HUES64 (cell line): ENCODE measurements at regions not wholly inside any gene's neighbourhood (a gene's known extent, or its start where the extent isn't known, plus 50 kb on each side); places are given as distances from the start of the nearest gene placed in this dataset.
"Not testable (repeated sequence)": the region's sequence is repeated elsewhere in the genome, so short reads cannot be mapped to it uniquely, and the experiment has no call there.

ENCODE experiments used
- H3K27ac ChIP-seq: 2 replicates; pipeline ENCODE4 v1.7.0; 2013; ENCODE audit warnings: low read depth, low read length, inconsistent platforms
- H3K27me3 ChIP-seq: 2 replicates; pipeline ENCODE4 v1.6.1; 2013; ENCODE audit warnings: mild to moderate bottlenecking, low read length; ENCODE audit not compliant: insufficient read depth
- H3K36me3 ChIP-seq: 2 replicates; pipeline ENCODE4 v1.6.1; 2013; ENCODE audit warnings: mild to moderate bottlenecking, low read length; ENCODE audit not compliant: insufficient read depth
- H3K4me1 ChIP-seq: 2 replicates; pipeline ENCODE4 v1.6.1; 2013; ENCODE audit warnings: mild to moderate bottlenecking, low read length, moderate library complexity; ENCODE audit not compliant: insufficient read depth
- H3K4me3 ChIP-seq: 2 replicates; pipeline ENCODE4 v1.5.1; 2013; ENCODE audit warnings: mild to moderate bottlenecking, low read length, moderate library complexity
- H3K9ac ChIP-seq: 2 replicates; pipeline ENCODE4 v1.6.1; 2013; ENCODE audit warnings: mild to moderate bottlenecking, low read depth, low read length
- H3K9me3 ChIP-seq: 2 replicates; pipeline ENCODE4 v1.6.1; 2013; ENCODE audit warnings: low read depth, low read length; ENCODE audit not compliant: insufficient read depth
- WGBS: fragments of 150-250, 120-280 bp; methylation state at CpG from one replicate; pipeline ENCODE4 v1.1.7; 2013; ENCODE audit warnings: missing lambda C conversion rate; 5-methylcytosine and 5-hydroxymethylcytosine counted together

DNA sequence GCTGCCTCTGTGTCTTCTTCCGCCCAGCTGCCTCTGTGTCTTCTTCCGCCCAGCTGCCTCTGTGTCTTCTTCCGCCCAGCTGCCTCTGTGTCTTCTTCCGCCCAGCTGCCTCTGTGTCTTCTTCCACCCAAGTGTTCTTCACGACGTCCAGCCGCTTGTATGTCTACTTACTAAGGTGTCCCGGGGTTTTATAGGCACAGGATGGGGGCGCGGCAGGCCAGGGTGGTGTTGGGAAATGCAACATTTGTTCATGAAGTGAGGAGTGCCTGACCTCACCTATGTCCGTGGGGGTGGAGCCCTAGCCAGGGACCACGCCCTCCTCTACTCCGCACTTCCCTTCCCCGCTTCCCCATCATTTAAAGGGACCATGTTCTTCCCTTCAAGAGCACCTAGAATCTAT, 364.5 kb upstream of the KLF6 start:
- H3K36me3 ChIP-seq, H3K9me3 ChIP-seq: not testable (repeated sequence)
- WGBS, result 99% methylated on average over 12 of the region's 14 CpGs

GRCh38 chr10:4147245-4147644, 362.2 kb upstream of the KLF6 start:
- no peaks in the 10 kb centered on the region for H3K27me3 ChIP-seq
- H3K9me3 ChIP-seq, result no peaks in the 10 kb centered on the region
- H3K9ac ChIP-seq, result no peak overlapping the region
- H3K4me1 ChIP-seq, result no peaks in the 10 kb centered on the region; the same call in 1 of the 2 replicates
- H3K4me3 ChIP-seq, result no peak overlapping the region
- H3K27ac ChIP-seq, result no peak overlapping the region
- H3K36me3 ChIP-seq, result no peaks in the 10 kb centered on the region

More for the DNA sequence above, 364.5 kb upstream of the KLF6 start:
- H3K4me3 ChIP-seq, H3K27me3 ChIP-seq, H3K27ac ChIP-seq, H3K9ac ChIP-seq, H3K4me1 ChIP-seq: not testable (repeated sequence)

GRCh38 chr10:4144817-4145216, 359.8 kb upstream of the KLF6 start:
- WGBS, result 86% methylated on average over 5 of the region's 6 CpGs
- Histone ChIP-seq H3K9me3 (peaks cover 16% of the 10 kb centered on the region), H3K36me3 (no peaks in the 10 kb centered on the region), H3K4me1 (no peaks in the 10 kb centered on the region), H3K9ac (no peak overlapping the region), H3K27ac (no peak overlapping the region), H3K4me3 (no peak overlapping the region), H3K27me3 (no peaks in the 10 kb centered on the region)

GRCh38 chr10:4141471-4141870, 356.5 kb upstream of the KLF6 start:
- Histone ChIP-seq H3K4me1 (no peaks in the 10 kb centered on the region), H3K4me3 (no peak overlapping the region), H3K27ac (no peak overlapping the region), H3K9ac (no peak overlapping the region), H3K27me3 (no peaks in the 10 kb centered on the region), H3K9me3 (peaks cover 16% of the 10 kb centered on the region), H3K36me3 (no peaks in the 10 kb centered on the region)
- 92% methylated on average over 4 of the region's 4 CpGs for WGBS

DNA sequence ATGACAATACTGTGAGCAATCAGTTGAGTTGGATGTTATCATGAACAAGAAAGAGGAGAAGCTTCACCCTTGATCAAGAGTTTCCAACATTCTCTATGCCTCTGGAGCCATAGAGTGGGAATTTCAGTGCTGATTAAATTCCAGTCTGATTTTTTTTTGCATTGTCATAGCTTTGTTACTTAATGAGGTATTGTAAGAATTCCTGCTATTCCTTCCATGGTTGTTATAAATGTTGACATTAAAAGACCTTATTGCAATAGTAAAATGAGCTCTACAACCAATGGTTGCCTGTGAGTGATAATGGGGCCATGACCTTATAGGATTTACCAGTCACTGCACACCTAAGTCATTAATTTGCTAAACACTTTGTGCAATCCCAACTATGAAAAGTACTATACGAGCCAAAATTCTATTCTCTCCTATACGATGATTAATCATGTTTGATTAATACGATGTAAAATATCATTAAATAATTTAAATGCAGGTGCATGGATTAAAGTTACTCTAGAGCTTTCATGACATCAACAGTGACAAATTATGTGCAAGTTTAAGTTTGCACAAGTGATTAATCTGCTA, 353.2 kb upstream of the KLF6 start:
- Histone ChIP-seq H3K27ac (no peak overlapping the region), H3K4me1 (no peaks in the 10 kb centered on the region), H3K4me3 (no peak overlapping the region), H3K36me3 (no peaks in the 10 kb centered on the region), H3K9me3 (peaks cover 16% of the 10 kb centered on the region), H3K27me3 (no peaks in the 10 kb centered on the region), H3K9ac (no peak overlapping the region)
- WGBS, result 92% methylated on average over 3 of the region's 3 CpGs

DNA sequence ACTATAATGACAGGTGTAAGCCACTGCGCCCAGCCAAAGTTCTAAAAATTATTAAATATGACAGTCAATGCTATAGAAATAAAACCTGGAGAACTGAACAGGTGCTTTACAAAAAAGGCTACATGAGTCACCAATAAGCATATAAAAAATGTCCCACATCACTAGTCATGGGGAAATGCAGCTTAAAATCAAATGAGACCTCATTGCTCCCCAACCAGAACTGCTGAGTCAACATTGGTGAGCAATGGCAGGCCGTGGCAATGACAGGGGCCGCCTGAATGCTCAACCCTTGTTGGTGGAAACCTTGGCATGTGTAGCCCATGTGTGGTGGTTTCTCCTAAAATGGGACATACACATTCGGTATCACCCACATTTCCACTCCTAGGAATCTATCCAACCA, 352.3 kb upstream of the KLF6 start:
- no peaks in the 10 kb centered on the region for H3K27me3 ChIP-seq
- H3K4me1 ChIP-seq, result no peaks in the 10 kb centered on the region
- no peak overlapping the region for H3K27ac ChIP-seq
- WGBS, result 93% methylated on average over 3 of the region's 4 CpGs
- H3K36me3 ChIP-seq, result no peaks in the 10 kb centered on the region
- H3K9ac ChIP-seq, result no peak overlapping the region
- peaks cover 16% of the 10 kb centered on the region for H3K9me3 ChIP-seq
- no peak overlapping the region for H3K4me3 ChIP-seq

- Histone ChIP-seq H3K4me1 (peaks cover 2% of the 10 kb centered on the region; the same call in 1 of the 2 replicates), H3K4me3 (no peak overlapping the region), H3K27me3 (no peaks in the 10 kb centered on the region), H3K9me3 (peaks cover 11% of the 10 kb centered on the region), H3K36me3 (no peaks in the 10 kb centered on the region), H3K9ac (no peak overlapping the region), H3K27ac (no peak overlapping the region)
- 82% methylated on average over 1 of the region's 2 CpGs for WGBS
These were observed 351.1 kb upstream of the KLF6 start for GRCh38 chr10:4136121-4136520.

- H3K27ac ChIP-seq, result no peak overlapping the region
- 91% methylated on average over 1 of the region's 1 CpG for WGBS
- H3K9ac ChIP-seq, result no peak overlapping the region
These were observed 347.2 kb upstream of the KLF6 start for GRCh38 chr10:4132216-4132556.

DNA sequence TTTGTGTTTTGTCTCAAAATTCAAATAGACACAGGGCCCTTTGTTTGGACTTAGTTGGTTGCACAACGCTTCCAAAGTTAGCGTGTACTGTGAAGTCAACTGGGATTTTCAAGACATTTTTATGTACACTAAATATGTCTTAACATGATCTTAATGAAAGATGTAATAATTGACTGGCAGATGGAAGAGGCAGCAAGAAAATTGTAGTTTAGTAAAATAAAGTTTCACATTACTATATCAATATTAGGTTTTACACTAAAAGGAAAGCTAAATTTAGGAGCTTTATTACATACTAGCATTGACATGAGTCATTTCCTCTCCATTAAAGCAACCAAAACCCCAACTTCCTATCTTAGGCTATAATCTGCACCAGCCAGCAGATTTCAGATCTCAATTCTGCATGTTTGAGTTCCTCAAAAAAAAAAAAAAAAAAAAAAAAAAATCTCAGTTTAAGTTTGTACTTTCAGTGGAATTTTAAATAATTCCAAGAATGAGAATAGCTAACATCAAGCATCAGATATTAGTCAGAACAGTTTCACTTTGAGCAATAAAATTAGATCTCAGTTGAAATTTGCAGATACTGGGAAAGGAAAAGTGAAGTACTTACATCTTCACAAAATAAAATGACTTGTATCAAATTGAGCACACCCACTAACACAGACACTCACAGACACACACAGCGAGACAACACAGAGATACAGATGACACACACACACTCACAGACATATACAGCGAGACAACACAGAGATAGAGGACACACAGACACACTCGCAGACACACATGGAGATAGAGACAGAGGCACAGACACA, 346.6 kb upstream of the KLF6 start:
- H3K4me3 ChIP-seq, result no peak overlapping the region
- no peaks in the 10 kb centered on the region for H3K27me3 ChIP-seq
- no peak overlapping the region for H3K27ac ChIP-seq
- H3K4me1 ChIP-seq, result peaks cover 17% of the 10 kb centered on the region
- H3K36me3 ChIP-seq, result no peaks in the 10 kb centered on the region
- 94% methylated on average over 5 of the region's 5 CpGs for WGBS
- H3K9me3 ChIP-seq, result no peaks in the 10 kb centered on the region
- H3K9ac ChIP-seq, result no peak overlapping the region

More at GRCh38 chr10:4132216-4132556, 347.2 kb upstream of the KLF6 start:
- Histone ChIP-seq H3K4me1 (peaks cover 17% of the 10 kb centered on the region), H3K36me3 (no peaks in the 10 kb centered on the region), H3K4me3 (no peak overlapping the region), H3K27me3 (no peaks in the 10 kb centered on the region), H3K9me3 (no peaks in the 10 kb centered on the region)

- Histone ChIP-seq H3K9ac (no peak overlapping the region), H3K36me3 (no peaks in the 10 kb centered on the region), H3K27me3 (no peaks in the 10 kb centered on the region), H3K4me1 (peaks cover 17% of the 10 kb centered on the region), H3K4me3 (no peak overlapping the region), H3K27ac (no peak overlapping the region), H3K9me3 (0 out of 2 replicates have a peak, but pooled peaks cover 3% of the 10 kb centered on the region)
- WGBS, result 87% methylated on average over 4 of the region's 4 CpGs
These were observed 345.7 kb upstream of the KLF6 start for GRCh38 chr10:4130685-4131084.

DNA sequence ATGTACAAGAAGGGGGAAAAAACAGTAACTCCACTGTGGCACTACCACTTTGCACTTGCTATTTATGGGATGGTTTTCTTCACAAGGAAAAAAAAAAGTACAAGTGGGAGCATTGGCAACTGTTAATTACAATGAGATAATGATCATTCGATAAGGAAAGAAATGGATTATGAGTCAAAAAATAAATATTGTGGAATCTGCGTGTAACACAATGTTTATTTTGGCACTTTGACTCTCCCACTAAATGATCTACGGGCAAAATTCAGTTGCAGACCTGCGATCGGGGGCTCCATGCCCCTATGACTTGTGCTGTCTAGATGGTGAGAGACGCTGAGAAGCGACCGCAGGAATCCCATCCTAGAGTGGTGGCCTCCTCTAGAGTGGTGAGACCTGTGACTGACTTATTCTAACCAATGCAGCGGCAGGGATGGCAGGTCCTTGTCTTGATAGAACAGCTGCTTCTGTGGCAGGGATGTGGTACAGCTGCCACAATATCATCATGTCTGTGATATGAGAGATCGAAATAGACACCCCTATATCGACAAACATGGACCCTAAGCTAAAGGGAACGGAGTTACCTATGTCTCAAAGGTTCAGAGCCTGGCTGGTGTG, 345.0 kb upstream of the KLF6 start:
- H3K27ac ChIP-seq, result no peak overlapping the region
- H3K9me3 ChIP-seq, result 0 out of 2 replicates have a peak, but pooled peaks cover 3% of the 10 kb centered on the region
- WGBS, result 93% methylated on average over 12 of the region's 12 CpGs
- H3K4me3 ChIP-seq, result no peak overlapping the region
- no peaks in the 10 kb centered on the region for H3K36me3 ChIP-seq
- peaks cover 17% of the 10 kb centered on the region for H3K4me1 ChIP-seq
- H3K9ac ChIP-seq, result no peak overlapping the region
- no peaks in the 10 kb centered on the region for H3K27me3 ChIP-seq
